Mucosa of stomach (tissue), 1 donor: ENCODE measurements at regions not wholly inside any gene's neighbourhood (a gene's known extent, or its start where the extent isn't known, plus 50 kb on each side); places are given as distances from the start of the nearest gene placed in this dataset.

Source experiments
- H3K27me3 ChIP-seq: one replicate; pipeline ENCODE4 v1.7.0; 2013; ENCODE audit warnings: mild to moderate bottlenecking, low read length; ENCODE audit not compliant: control insufficient read depth, insufficient read depth
- H3K36me3 ChIP-seq: one replicate; pipeline ENCODE4 v1.7.0; 2013; ENCODE audit warnings: low read length; ENCODE audit not compliant: control insufficient read depth, insufficient read depth
- H3K4me1 ChIP-seq: one replicate; pipeline ENCODE4 v1.7.0; 2013; ENCODE audit warnings: mild to moderate bottlenecking, low read length; ENCODE audit not compliant: control insufficient read depth, insufficient read depth
- H3K4me3 ChIP-seq: one replicate; pipeline ENCODE4 v1.7.0; 2013; ENCODE audit warnings: low read length
- H3K9ac ChIP-seq: one replicate; pipeline ENCODE4 v1.7.0; 2013; ENCODE audit warnings: mild to moderate bottlenecking, low read length, moderate library complexity
- H3K9me3 ChIP-seq: one replicate; pipeline ENCODE4 v1.7.0; 2013; ENCODE audit warnings: mild to moderate bottlenecking, low read length, moderate library complexity; ENCODE audit not compliant: control insufficient read depth
- donor health status: Pancreatic carcinoma.

DNA sequence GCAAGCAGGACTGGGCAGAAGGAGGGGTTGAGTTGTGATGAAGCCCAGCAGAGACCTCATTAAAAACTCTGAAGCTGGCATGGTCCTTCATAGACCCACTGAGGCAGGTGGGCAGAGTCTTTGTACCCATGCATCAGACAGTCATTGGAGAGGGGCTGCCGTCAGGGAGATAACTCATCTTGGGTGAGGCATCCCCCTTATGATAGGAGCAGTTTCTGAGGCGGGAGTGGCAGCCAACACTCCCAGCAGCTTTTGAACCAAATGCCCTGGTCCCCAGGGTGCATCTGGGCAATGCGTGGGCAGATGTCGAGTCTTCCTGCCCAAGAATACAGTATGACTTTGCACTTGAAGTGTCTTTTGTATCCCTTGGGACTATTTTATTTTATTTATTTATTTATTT is 68.1 kb downstream of the HTR5A start:
- Histone ChIP-seq H3K27me3 (no peaks in the 10 kb centered on the region), H3K4me3 (no peak overlapping the region), H3K36me3 (no peaks in the 10 kb centered on the region), H3K4me1 (no peaks in the 10 kb centered on the region), H3K9me3 (no peaks in the 10 kb centered on the region), H3K9ac (no peak overlapping the region)

GRCh38 chr7:155141562-155141961 is 71.4 kb downstream of the HTR5A start:
- no peaks in the 10 kb centered on the region for H3K36me3 ChIP-seq
- no peaks in the 10 kb centered on the region for H3K4me1 ChIP-seq
- H3K27me3 ChIP-seq, result no peaks in the 10 kb centered on the region
- H3K9me3 ChIP-seq, result no peaks in the 10 kb centered on the region
- H3K4me3 ChIP-seq, result no peak overlapping the region
- no peak overlapping the region for H3K9ac ChIP-seq

DNA sequence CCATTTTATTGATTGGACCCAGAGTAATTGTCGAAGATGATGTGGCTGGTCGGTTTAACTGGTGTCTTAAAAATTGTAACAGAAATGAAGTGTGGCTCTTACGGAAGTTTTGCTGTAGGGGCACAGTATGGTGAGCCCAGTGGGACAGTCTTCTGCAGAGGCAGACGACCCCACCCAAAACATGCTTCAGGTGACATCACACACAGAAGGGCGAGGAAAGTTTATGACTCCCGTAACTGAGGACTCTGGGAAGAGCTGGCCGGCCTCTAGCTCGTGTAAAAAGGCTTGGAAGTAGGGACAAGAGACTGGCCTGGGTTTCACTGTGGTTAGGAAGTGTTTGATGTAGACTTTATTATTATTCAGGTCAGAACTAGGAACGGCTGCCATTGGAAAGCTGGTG is 73.3 kb downstream of the HTR5A start:
- Histone ChIP-seq H3K4me1 (no peaks in the 10 kb centered on the region), H3K9ac (no peak overlapping the region), H3K9me3 (no peaks in the 10 kb centered on the region), H3K36me3 (no peaks in the 10 kb centered on the region), H3K4me3 (no peak overlapping the region), H3K27me3 (no peaks in the 10 kb centered on the region)

DNA sequence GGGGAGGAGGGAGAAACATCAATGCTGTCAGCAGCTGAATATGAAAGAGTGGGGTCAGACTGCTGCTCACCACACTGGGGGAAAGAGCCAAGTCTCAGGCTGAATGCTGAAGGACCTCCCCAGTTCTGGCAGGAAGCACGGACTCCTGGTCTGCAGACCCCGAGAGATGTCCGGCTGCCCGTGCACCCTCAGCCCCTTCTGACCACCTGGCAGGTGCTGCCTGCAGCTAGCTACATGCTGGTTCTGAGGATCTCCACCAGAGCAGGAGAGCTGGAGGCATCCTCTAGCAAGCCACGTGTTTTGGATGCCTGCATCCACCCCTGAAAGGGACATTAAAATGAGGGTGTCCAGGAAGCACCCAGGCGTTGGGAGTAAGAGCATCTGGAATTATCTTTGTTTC is 74.2 kb downstream of the HTR5A start:
- H3K4me3 ChIP-seq, result no peak overlapping the region
- H3K27me3 ChIP-seq, result no peaks in the 10 kb centered on the region
- H3K9ac ChIP-seq, result no peak overlapping the region
- no peaks in the 10 kb centered on the region for H3K9me3 ChIP-seq
- H3K36me3 ChIP-seq, result no peaks in the 10 kb centered on the region
- H3K4me1 ChIP-seq, result no peaks in the 10 kb centered on the region

DNA sequence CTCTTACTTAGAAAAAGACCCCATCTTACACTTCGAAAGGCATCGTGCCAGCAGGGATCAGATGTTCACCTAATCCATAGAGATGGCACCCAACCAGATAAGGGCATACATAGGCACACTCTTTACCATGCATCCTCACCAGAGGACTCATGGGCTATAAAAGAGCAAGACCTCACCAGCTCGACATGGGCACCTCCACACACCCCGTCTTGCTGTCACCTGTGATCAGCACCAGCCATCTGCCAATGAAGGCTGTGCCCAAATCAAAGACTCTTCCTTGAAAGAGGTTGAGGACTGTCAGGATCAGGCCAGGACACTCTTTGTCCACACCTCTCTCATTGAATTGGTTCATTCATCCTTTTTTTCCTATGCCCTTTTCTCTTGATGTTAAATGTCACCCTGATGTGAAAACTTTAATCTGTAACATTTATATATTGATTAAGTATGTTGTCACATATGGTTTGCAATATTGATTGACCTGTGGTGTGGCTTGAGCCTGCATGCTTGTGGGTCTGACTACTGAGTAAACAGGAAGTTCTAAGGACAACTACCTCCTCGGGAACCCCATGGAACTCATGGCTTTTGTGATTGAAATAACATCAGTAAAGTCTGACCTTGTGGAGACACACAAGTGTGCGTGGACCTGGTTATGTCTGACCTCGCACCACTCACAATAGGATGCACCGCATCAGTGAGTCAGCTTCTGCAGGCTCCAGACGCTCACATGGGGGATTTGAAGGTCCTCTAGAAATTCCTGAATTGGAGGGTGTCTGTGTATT is 75.5 kb downstream of the HTR5A start:
- no peaks in the 10 kb centered on the region for H3K36me3 ChIP-seq

GRCh38 chr7:155147172-155147571 is 77.0 kb downstream of the HTR5A start:
- no peaks in the 10 kb centered on the region for H3K9me3 ChIP-seq
- H3K36me3 ChIP-seq, result no peaks in the 10 kb centered on the region
- no peaks in the 10 kb centered on the region for H3K4me1 ChIP-seq
- H3K9ac ChIP-seq, result no peak overlapping the region
- no peak overlapping the region for H3K4me3 ChIP-seq
- no peaks in the 10 kb centered on the region for H3K27me3 ChIP-seq

More for the DNA sequence above, 75.5 kb downstream of the HTR5A start:
- H3K27me3 ChIP-seq, result no peaks in the 10 kb centered on the region
- H3K4me1 ChIP-seq, result no peaks in the 10 kb centered on the region
- no peak overlapping the region for H3K9ac ChIP-seq
- H3K9me3 ChIP-seq, result no peaks in the 10 kb centered on the region
- no peak overlapping the region for H3K4me3 ChIP-seq

- H3K4me1 ChIP-seq, result no peaks in the 10 kb centered on the region
- no peaks in the 10 kb centered on the region for H3K36me3 ChIP-seq
- no peaks in the 10 kb centered on the region for H3K27me3 ChIP-seq
- H3K9me3 ChIP-seq, result no peaks in the 10 kb centered on the region
- no peak overlapping the region for H3K4me3 ChIP-seq
- H3K9ac ChIP-seq, result no peak overlapping the region
Observed at GRCh38 chr7:155147624-155148023, 77.5 kb downstream of the HTR5A start.

DNA sequence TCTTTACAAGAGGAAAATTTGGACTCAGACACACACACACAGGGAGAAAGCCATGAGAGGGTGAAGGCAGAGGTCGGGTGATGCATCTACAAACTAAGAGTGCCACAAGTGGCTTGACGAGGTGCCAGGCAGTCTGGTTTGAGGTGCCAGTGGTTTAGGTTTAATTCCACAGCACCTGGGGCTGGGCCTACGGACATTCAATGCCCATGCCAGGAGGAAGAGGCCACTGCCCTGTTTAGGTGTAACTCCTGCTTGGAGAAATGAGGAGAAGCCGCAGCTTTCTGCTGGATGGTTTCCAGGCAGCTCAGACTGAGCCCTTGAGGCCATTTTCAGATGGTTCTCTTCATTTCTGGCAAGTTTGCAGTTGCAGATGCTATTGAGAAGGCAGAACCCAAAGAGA is 83.6 kb downstream of the HTR5A start:
- Histone ChIP-seq H3K36me3 (no peaks in the 10 kb centered on the region), H3K4me1 (no peaks in the 10 kb centered on the region), H3K4me3 (no peak overlapping the region), H3K9me3 (no peaks in the 10 kb centered on the region), H3K27me3 (no peaks in the 10 kb centered on the region), H3K9ac (no peak overlapping the region)

DNA sequence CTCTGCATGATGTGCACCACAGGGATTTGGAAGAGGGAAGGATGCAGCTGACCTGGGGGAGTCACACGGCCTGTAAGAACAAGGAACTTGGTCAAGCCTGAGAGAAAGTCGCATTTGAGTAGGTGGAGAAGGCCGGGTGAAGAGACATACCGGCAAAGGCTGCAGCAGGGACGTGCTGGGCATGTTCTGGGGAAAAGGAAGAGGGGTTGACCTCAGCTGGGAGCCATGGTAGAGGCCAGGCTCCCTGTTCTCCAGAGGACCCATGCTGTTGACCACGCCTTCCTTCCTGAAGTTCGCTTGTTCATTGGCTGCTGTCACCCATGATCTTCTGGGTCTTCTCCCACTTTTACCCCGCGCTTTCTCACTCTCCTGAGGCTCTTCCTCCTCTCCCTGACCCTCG is 84.5 kb downstream of the HTR5A start:
- no peak overlapping the region for H3K9ac ChIP-seq
- no peaks in the 10 kb centered on the region for H3K36me3 ChIP-seq
- H3K9me3 ChIP-seq, result no peaks in the 10 kb centered on the region
- H3K4me1 ChIP-seq, result no peaks in the 10 kb centered on the region
- no peak overlapping the region for H3K4me3 ChIP-seq
- no peaks in the 10 kb centered on the region for H3K27me3 ChIP-seq

DNA sequence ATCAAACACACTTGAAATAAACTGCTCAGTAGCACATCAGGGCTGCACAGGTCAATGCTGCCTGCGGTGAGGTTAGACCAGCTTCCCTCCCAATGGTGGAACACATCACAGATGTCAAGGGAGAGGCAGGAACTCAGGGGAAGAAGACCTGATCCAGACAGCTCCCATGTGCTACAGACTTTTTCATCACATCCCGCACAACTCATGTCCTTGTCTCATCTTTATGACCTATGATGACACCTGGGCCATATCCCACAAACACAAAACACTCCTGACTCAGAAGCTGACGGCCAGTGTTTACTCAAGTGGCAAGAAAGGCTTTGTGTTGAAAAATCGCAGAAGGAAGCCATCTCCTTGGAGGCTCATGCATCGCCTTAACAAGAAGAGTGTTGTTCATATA is 91.6 kb downstream of the HTR5A start:
- H3K4me3 ChIP-seq, result no peak overlapping the region
- no peak overlapping the region for H3K9ac ChIP-seq
- no peaks in the 10 kb centered on the region for H3K4me1 ChIP-seq
- H3K36me3 ChIP-seq, result no peaks in the 10 kb centered on the region
- H3K27me3 ChIP-seq, result no peaks in the 10 kb centered on the region
- no peaks in the 10 kb centered on the region for H3K9me3 ChIP-seq

GRCh38 chr7:155162422-155162821 is 92.3 kb downstream of the HTR5A start:
- Histone ChIP-seq H3K4me1 (no peaks in the 10 kb centered on the region), H3K36me3 (no peaks in the 10 kb centered on the region), H3K4me3 (no peak overlapping the region), H3K27me3 (no peaks in the 10 kb centered on the region), H3K9me3 (no peaks in the 10 kb centered on the region), H3K9ac (no peak overlapping the region)

DNA sequence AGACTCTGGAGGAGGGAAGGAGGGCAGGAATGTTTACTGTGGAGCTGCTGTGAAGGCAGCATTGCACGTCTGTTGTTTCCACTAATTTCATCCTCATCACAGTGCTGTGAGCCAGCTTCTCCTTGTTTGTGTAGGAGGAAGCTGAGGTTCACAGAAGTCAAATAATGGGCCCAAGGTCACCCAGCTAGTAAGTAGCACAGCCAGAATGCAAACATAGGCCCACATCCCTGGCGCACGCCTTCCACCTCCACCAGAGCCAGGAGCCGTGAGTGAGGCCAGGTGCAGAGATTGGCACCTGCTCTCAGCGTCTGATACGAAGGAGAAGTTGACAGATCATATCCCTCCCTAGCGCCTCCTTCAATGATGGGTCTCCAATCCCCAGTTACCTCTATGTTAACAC is 93.6 kb downstream of the HTR5A start:
- no peaks in the 10 kb centered on the region for H3K36me3 ChIP-seq
- no peak overlapping the region for H3K9ac ChIP-seq
- H3K4me3 ChIP-seq, result no peak overlapping the region
- H3K27me3 ChIP-seq, result no peaks in the 10 kb centered on the region
- no peaks in the 10 kb centered on the region for H3K9me3 ChIP-seq
- H3K4me1 ChIP-seq, result no peaks in the 10 kb centered on the region

- no peak overlapping the region for H3K9ac ChIP-seq
Observed at GRCh38 chr7:155164316-155164715, 94.2 kb downstream of the HTR5A start.

More at GRCh38 chr7:155164316-155164715, 94.2 kb downstream of the HTR5A start:
- H3K4me3 ChIP-seq, result no peak overlapping the region
- H3K4me1 ChIP-seq, result no peaks in the 10 kb centered on the region
- no peaks in the 10 kb centered on the region for H3K27me3 ChIP-seq
- H3K36me3 ChIP-seq, result no peaks in the 10 kb centered on the region
- H3K9me3 ChIP-seq, result no peaks in the 10 kb centered on the region
